Mucosa of descending colon (tissue), 3 donors: ENCODE measurements at regions not wholly inside any gene's neighbourhood (a gene's known extent, or its start where the extent isn't known, plus 50 kb on each side); places are given as distances from the start of the nearest gene placed in this dataset.

Experiments used
- ATAC-seq: fragments of 200-7000 bp; cut with Tn5 transposase; one replicate; pipeline ENCODE4 v1.9.1; 2020; ENCODE audit warnings: mild to moderate bottlenecking, moderate library complexity
- DNase-seq, 3 donors: peaks; one replicate each; pipeline ENCODE4 v3.0.0-alpha.2; 2020
- H3K36me3 ChIP-seq: fragments of 200-600 bp; one replicate; pipeline ENCODE4 v1.8.0; 2021; ENCODE audit warnings: low read depth, mild to moderate bottlenecking
- H3K4me1 ChIP-seq: fragments of 200-600 bp; one replicate; pipeline ENCODE4 v1.8.0; 2021; ENCODE audit warnings: low read depth, mild to moderate bottlenecking
- H3K4me3 ChIP-seq: fragments of 200-600 bp; one replicate; pipeline ENCODE4 v1.8.0; 2021; ENCODE audit warnings: mild to moderate bottlenecking
- H3K9me3 ChIP-seq: fragments of 200-600 bp; one replicate; pipeline ENCODE4 v1.8.0; 2021; ENCODE audit warnings: mild to moderate bottlenecking
- intact Hi-C, 2 donors: fragments of 100-400 bp; cut with DNase I in 1 of 2; cut with micrococcal nuclease in 1 of 2; formaldehyde crosslinking; loops; one replicate each; pipeline versions ENCODE4 v1.11.0 to v1.11.1; 2022; cut with DNase I, micrococcal nuclease
- TF ChIP-seq, protein P1 (sequence below): fragments of 200-600 bp; IDR thresholded peaks from one replicate; pipeline ENCODE4 v1.8.0; 2022; ENCODE audit warnings: antibody characterized with exemption, mild to moderate bottlenecking
- donor health status: DM: no; HTN: no; CAD: no; lungs with moderate emphysema.
- donor health status: DM: no; HTN: no; CAD: no.
- donor health status: DM: no; HTN: yes; CAD: no.

DNA sequence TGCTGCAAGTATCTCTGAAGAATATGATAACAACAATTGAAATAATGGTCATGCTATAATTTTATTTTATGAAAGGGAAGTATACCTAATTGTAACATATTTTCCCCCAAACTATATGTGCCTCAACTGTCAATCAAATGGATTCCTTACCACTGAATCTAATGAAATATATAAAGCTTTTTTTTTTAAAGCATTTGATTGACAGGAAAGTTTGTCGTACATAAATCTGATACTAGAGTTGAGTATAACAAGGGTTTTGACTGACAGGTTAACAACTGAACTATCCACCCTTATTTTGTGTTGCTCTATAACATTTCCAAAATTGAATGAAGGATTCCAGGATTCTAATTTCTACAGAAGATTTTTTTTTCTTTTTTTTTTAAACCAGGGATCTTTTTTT, 1333.3 kb upstream of the SLC39A10 start:
- TF ChIP-seq, protein P1, sequence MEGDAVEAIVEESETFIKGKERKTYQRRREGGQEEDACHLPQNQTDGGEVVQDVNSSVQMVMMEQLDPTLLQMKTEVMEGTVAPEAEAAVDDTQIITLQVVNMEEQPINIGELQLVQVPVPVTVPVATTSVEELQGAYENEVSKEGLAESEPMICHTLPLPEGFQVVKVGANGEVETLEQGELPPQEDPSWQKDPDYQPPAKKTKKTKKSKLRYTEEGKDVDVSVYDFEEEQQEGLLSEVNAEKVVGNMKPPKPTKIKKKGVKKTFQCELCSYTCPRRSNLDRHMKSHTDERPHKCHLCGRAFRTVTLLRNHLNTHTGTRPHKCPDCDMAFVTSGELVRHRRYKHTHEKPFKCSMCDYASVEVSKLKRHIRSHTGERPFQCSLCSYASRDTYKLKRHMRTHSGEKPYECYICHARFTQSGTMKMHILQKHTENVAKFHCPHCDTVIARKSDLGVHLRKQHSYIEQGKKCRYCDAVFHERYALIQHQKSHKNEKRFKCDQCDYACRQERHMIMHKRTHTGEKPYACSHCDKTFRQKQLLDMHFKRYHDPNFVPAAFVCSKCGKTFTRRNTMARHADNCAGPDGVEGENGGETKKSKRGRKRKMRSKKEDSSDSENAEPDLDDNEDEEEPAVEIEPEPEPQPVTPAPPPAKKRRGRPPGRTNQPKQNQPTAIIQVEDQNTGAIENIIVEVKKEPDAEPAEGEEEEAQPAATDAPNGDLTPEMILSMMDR = no peak
- DNase-seq (no peak), ATAC-seq (no peak)
- Histone ChIP-seq H3K9me3 (no peaks in the 10 kb centered on the region), H3K4me3 (no peak overlapping the region), H3K4me1 (no peaks in the 10 kb centered on the region), H3K36me3 (no peaks in the 10 kb centered on the region)
- intact Hi-C loops = no loop called here

DNA sequence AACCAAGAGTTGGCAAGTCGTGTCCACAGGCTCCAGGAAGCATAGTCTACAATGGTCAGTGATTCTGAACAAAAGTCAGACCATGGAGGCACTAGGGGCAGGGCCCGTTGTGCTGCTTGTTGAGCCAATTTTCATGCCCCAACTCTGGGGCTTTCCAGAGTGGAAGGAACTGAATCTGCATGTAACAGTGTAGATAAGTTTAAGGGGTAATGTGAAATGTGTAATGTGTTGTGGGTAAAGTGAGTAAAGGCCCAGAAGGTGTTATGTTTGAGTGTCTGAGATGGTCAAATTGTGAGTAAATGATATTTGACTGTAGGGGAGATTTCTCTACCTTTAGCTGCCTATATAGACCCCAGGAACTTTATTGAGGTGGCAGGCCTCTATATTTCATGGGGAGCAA, 1336.5 kb upstream of the SLC39A10 start:
- TF ChIP-seq, protein P1 = no peak
- H3K36me3 ChIP-seq = no peaks in the 10 kb centered on the region
- H3K4me3 ChIP-seq = no peak overlapping the region
- DNase-seq (no peak), ATAC-seq (no peak)
- H3K4me1 ChIP-seq = no peaks in the 10 kb centered on the region
- no peaks in the 10 kb centered on the region for H3K9me3 ChIP-seq
- intact Hi-C loops = no loop called here

- Histone ChIP-seq H3K36me3 (no peaks in the 10 kb centered on the region), H3K9me3 (no peaks in the 10 kb centered on the region), H3K4me1 (no peaks in the 10 kb centered on the region), H3K4me3 (no peak overlapping the region)
- TF ChIP-seq, protein P1 = no peak
- ATAC-seq (no peak), DNase-seq (no peak)
- intact Hi-C loops = no loop called here
Observed at GRCh38 chr2:194319222-194319992, 1337.6 kb upstream of the SLC39A10 start.

DNA sequence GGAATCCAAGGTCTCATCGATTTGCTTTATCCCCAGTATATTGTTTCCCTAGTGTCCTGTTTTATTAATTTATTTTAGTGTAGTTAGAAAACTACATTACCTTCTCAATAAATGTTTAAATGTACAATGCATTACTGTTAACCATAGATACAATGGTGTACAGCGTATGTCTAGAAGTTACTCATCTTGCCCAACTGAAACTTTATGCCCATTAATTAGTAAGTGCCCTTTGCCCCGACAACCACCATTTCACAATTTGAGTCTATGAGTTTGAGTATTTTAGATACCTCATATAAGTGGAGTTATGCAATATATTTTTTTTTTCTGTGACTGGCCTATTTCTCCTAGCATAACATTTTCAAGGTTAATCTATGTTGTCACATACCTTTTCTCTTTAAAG, 1343.0 kb upstream of the SLC39A10 start:
- Histone ChIP-seq H3K9me3 (no peaks in the 10 kb centered on the region), H3K4me1 (no peaks in the 10 kb centered on the region), H3K4me3 (no peak overlapping the region), H3K36me3 (no peaks in the 10 kb centered on the region)
- TF ChIP-seq, protein P1 = no peak
- DNase-seq = no peak
- ATAC-seq = no peak
- intact Hi-C loops = no loop called here

- Histone ChIP-seq H3K4me1 (no peaks in the 10 kb centered on the region), H3K9me3 (no peaks in the 10 kb centered on the region), H3K36me3 (no peaks in the 10 kb centered on the region), H3K4me3 (no peak overlapping the region)
- ATAC-seq (no peak), DNase-seq (no peak)
- intact Hi-C loops = no loop called here
- TF ChIP-seq, protein P1 = no peak
Observed at GRCh38 chr2:194304191-194304590, 1352.8 kb upstream of the SLC39A10 start.
